Aorta (tissue), 5 donors: ENCODE measurements at regions not wholly inside any gene's neighbourhood (a gene's known extent, or its start where the extent isn't known, plus 50 kb on each side); places are given as distances from the start of the nearest gene placed in this dataset.
"Not testable (repeated sequence)": the region's sequence is repeated elsewhere in the genome, so short reads cannot be mapped to it uniquely, and the experiment has no call there.

Experiments used
- ATAC-seq: fragments of 200-7000 bp; cut with Tn5 transposase; one replicate; pipeline ENCODE4 v1.9.1; 2022; ENCODE audit warnings: moderate library complexity; ENCODE audit not compliant: low FRiP score
- DNase-seq, 2 donors: peaks; one replicate each; pipeline ENCODE4 v3.0.0-alpha.2; 2020
- H3K27ac ChIP-seq, 2 donors: one replicate each; pipeline ENCODE4 v1.5.1; 2013; ENCODE audit warnings: low read length in 2 of 2, mild to moderate bottlenecking in 2 of 2, moderate library complexity in 2 of 2, control low read depth in 1 of 2, inconsistent platforms in 1 of 2, low read depth in 1 of 2
- H3K27me3 ChIP-seq, 2 donors: one replicate each; pipeline ENCODE4 v1.6.1; 2013; ENCODE audit warnings: control low read depth in 1 of 2, low read length in 1 of 2, mild to moderate bottlenecking in 1 of 2, moderate library complexity in 1 of 2; ENCODE audit not compliant: insufficient read depth in 2 of 2, control insufficient read depth in 1 of 2
- H3K36me3 ChIP-seq, 2 donors: one replicate each; pipeline ENCODE4 v1.6.1; 2013; ENCODE audit warnings: control low read depth in 1 of 2, low read length in 1 of 2, mild to moderate bottlenecking in 1 of 2; ENCODE audit not compliant: insufficient read depth in 2 of 2, control insufficient read depth in 1 of 2
- H3K4me1 ChIP-seq, 2 donors: one replicate each; pipeline ENCODE4 v1.6.1; 2013; ENCODE audit warnings: low read length in 2 of 2, control low read depth in 1 of 2, mild to moderate bottlenecking in 1 of 2, moderate library complexity in 1 of 2; ENCODE audit not compliant: insufficient read depth in 2 of 2, control insufficient read depth in 1 of 2
- H3K4me3 ChIP-seq, 2 donors: one replicate each; pipeline ENCODE4 v1.5.1; 2013; ENCODE audit warnings: low read length in 2 of 2, control low read depth in 1 of 2, mild to moderate bottlenecking in 1 of 2
- H3K9me3 ChIP-seq: one replicate; pipeline ENCODE4 v1.6.1; 2013; ENCODE audit warnings: mild to moderate bottlenecking, low read length; ENCODE audit not compliant: control insufficient read depth
- WGBS, 2 donors: extraction: QIAGEN DNeasy Blood & Tissue Kit; methylation state at CpG; one replicate each; pipeline ENCODE4 v1.1.7; 2013; 5-methylcytosine and 5-hydroxymethylcytosine counted together
- intact Hi-C, 2 donors: fragments of 100-400 bp; cut with DNase I; formaldehyde crosslinking; loops; one replicate each; pipeline versions ENCODE4 v1.14.2 to v1.15.0; 2022
- donor health status: healthy with polysubstance abuse.
- donor health status: Bipolar disorder and iron deficiency.
- donor health status: DM: no; HTN: no; CAD: no.
- donor health status: DM: no; HTN: no; CAD: no.
- donor health status: DM: yes; HTN: yes; CAD: no.

- intact Hi-C loops, H3K36me3 ChIP-seq, DNase-seq, ATAC-seq, H3K27ac ChIP-seq, H3K27me3 ChIP-seq, H3K4me3 ChIP-seq, H3K4me1 ChIP-seq, H3K9me3 ChIP-seq: not testable (repeated sequence)
- WGBS, 2 donors, result no CpG with 5 or more reads among the region's 3 CpGs
Measured at GRCh38 chr15:22134941-22135566, 54.7 kb downstream of the OR4M2 start.

- intact Hi-C loops, H3K27me3 ChIP-seq, ATAC-seq, DNase-seq, H3K9me3 ChIP-seq, H3K27ac ChIP-seq, H3K4me1 ChIP-seq, H3K4me3 ChIP-seq, H3K36me3 ChIP-seq: not testable (repeated sequence)
- WGBS, 2 donors, result no CpG with 5 or more reads among the region's 7 CpGs
Measured at GRCh38 chr15:22137572-22137971, 57.2 kb downstream of the OR4M2 start.

GRCh38 chr15:22141106-22141505 is 60.8 kb downstream of the OR4M2 start:
- H3K4me3 ChIP-seq, intact Hi-C loops, H3K27me3 ChIP-seq, H3K4me1 ChIP-seq, DNase-seq, ATAC-seq, H3K9me3 ChIP-seq, H3K36me3 ChIP-seq, H3K27ac ChIP-seq: not testable (repeated sequence)
- WGBS, 2 donors, result no CpG with 5 or more reads among the region's 9 CpGs

GRCh38 chr15:22148109-22148508 is 67.8 kb downstream of the OR4M2 start:
- H3K27ac ChIP-seq, DNase-seq, H3K4me3 ChIP-seq, H3K9me3 ChIP-seq, ATAC-seq, H3K27me3 ChIP-seq, H3K36me3 ChIP-seq, H3K4me1 ChIP-seq, intact Hi-C loops: not testable (repeated sequence)
- WGBS, 2 donors, result no CpG with 5 or more reads among the region's 7 CpGs

GRCh38 chr15:22158243-22158642 is 77.9 kb downstream of the OR4M2 start:
- H3K27me3 ChIP-seq, H3K4me1 ChIP-seq, H3K4me3 ChIP-seq, DNase-seq, intact Hi-C loops, H3K27ac ChIP-seq, H3K36me3 ChIP-seq, ATAC-seq, H3K9me3 ChIP-seq: not testable (repeated sequence)
- no CpG with 5 or more reads among the region's 6 CpGs for WGBS, 2 donors

GRCh38 chr15:22160283-22160682 is 80.0 kb downstream of the OR4M2 start:
- DNase-seq, intact Hi-C loops, H3K9me3 ChIP-seq, H3K4me1 ChIP-seq, H3K27me3 ChIP-seq, H3K27ac ChIP-seq, ATAC-seq, H3K36me3 ChIP-seq, H3K4me3 ChIP-seq: not testable (repeated sequence)
- WGBS, 2 donors, result no CpG with 5 or more reads among the region's 8 CpGs

- ATAC-seq, H3K27ac ChIP-seq, DNase-seq, H3K4me3 ChIP-seq, H3K9me3 ChIP-seq, H3K27me3 ChIP-seq, H3K4me1 ChIP-seq, intact Hi-C loops, H3K36me3 ChIP-seq: not testable (repeated sequence)
- no CpG with 5 or more reads among the region's 2 CpGs for WGBS, 2 donors
Measured at GRCh38 chr15:22160741-22161140, 80.4 kb downstream of the OR4M2 start.

- no CpG with 5 or more reads among the region's 4 CpGs for WGBS, 2 donors
- H3K9me3 ChIP-seq, intact Hi-C loops, DNase-seq, H3K4me3 ChIP-seq, ATAC-seq, H3K4me1 ChIP-seq, H3K27ac ChIP-seq, H3K27me3 ChIP-seq, H3K36me3 ChIP-seq: not testable (repeated sequence)
Measured at GRCh38 chr15:22161398-22161797, 81.1 kb downstream of the OR4M2 start.

GRCh38 chr15:22163715-22164114 is 83.4 kb downstream of the OR4M2 start:
- H3K27ac ChIP-seq, H3K36me3 ChIP-seq, H3K9me3 ChIP-seq, ATAC-seq, intact Hi-C loops, DNase-seq, H3K4me1 ChIP-seq, H3K4me3 ChIP-seq, H3K27me3 ChIP-seq: not testable (repeated sequence)
- no CpG with 5 or more reads among the region's 5 CpGs for WGBS, 2 donors
